Esophagus squamous epithelium (tissue), 4 donors: ENCODE measurements at regions not wholly inside any gene's neighbourhood (a gene's known extent, or its start where the extent isn't known, plus 50 kb on each side); places are given as distances from the start of the nearest gene placed in this dataset.

ENCODE experiments used
- CTCF ChIP-seq, 6 experiments: fragments of 450-650 bp in 4 of 6; fragments of 200-600 bp in 2 of 6; sonication (generic) in 2 of 6; IDR thresholded peaks; one replicate each; pipeline ENCODE4 v1.5.1; 2016 to 2019; ENCODE audit warnings: antibody characterized with exemption in 6 of 6, mild to moderate bottlenecking in 4 of 6, moderate library complexity in 4 of 6
- POLR2A ChIP-seq, 4 donors: fragments of 450-650 bp; IDR thresholded peaks; one replicate each; pipeline ENCODE4 v1.6.1; 2017; ENCODE audit warnings: antibody characterized with exemption in 4 of 4, mild to moderate bottlenecking in 4 of 4, moderate library complexity in 3 of 4

- no peak for TF ChIP-seq CTCF (IDR thresholded peaks at IDR 0.05)
- TF ChIP-seq POLR2A (IDR thresholded peaks at IDR 0.05) = no peak
These were observed 221.6 kb downstream of the GPD2 start for GRCh38 chr2:156657809-156658208.
